HG02588 (cell line): ENCODE measurements at regions not wholly inside any gene's neighbourhood (a gene's known extent, or its start where the extent isn't known, plus 50 kb on each side); places are given as distances from the start of the nearest gene placed in this dataset.

Experiments used
- ATAC-seq: cut with Tn5 transposase; IDR thresholded peaks from one replicate; pipeline ENCODE4 v1.9.1; 2021; ENCODE audit warnings: mild to moderate bottlenecking, moderate library complexity; ENCODE audit not compliant: unreplicated experiment

DNA sequence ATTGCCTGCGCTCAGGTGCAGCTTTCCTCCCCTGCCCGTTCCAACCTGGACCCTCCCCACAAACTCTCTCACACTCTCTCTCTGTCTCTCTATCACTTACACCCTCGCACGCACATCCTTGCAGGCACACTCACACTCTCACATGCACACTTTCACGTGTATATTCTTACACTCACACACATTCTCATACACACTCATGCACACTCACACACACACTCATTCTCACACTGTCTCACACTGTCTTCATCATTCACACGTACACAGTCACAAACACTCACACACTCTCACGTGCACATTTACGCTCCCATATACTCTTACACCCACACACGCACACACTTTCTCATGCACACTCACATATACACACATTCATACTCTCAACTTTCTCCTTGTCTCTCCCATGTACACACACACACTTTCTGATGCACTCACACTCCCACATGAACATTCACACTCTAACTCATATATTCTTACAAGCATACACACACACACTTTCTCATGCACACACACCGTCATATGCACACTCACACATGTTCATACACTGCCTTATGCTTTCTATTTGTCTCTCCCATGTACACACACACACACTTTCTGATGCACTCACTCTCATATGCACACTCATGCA is 229.3 kb downstream of the SNX18 start:
- no peak for ATAC-seq

DNA sequence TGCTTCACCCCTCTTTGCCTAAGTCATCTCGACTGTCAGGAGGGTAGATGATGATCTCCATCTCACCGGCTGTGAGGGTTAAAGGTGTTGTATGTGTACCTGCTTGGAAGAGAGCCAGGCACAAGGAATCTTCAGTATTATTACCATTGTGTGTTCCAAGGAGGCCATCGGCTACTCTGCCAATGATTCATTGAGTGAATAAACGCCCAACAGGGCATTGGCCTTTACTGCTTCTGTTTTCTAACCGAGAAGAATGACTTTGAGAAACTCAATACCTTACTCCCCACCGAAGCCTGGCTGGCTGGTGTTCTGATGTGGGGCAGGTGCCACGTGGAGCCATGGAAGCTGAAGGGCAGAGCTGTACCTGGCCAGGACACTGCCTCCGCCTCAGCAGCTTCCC is 228.8 kb downstream of the SNX18 start:
- no peak for ATAC-seq

DNA sequence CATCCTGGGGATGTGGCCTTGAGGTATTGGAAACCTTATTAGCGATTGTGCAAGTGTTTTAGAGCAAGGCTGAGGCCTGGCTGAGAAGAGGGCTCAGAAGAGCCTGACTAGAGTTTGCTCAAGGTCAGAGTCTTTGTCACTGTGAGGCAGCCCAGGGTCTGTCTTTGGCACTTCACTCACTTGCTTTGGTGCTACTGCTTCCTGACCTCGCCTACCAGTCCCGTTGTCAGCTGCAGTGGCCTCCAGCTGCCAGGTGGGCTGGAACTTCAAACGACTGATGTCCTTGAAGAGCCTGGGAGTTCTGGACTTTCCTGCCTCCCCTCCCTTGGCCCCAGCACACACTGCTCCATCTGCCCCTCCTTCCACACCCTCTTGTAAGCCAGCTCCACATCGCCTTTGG is 228.0 kb downstream of the SNX18 start:
- no peak for ATAC-seq

GRCh38 chr5:54743997-54744788 is 226.6 kb downstream of the SNX18 start:
- peak; percentile 68 for ATAC-seq

DNA sequence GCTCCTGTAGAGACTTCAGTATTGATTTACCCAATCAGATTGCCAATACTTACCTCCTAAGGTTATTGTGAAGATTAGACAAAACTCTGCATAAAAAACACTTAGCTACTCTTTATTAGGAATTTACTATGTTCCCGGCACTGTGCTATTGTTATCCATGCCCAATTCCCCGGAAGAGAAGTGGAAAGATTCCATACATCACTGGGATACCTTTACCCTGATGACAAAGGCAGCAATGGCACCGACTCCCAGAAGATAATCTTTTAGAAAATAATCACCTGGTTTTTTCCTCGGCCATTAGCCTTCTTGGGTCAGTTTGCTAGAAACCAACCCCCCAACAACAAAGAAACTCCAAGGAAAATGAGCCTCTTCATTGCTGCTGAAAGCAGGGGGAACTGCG is 226.0 kb downstream of the SNX18 start:
- ATAC-seq = no peak

GRCh38 chr5:54742417-54742891 is 224.9 kb downstream of the SNX18 start:
- ATAC-seq = no peak

DNA sequence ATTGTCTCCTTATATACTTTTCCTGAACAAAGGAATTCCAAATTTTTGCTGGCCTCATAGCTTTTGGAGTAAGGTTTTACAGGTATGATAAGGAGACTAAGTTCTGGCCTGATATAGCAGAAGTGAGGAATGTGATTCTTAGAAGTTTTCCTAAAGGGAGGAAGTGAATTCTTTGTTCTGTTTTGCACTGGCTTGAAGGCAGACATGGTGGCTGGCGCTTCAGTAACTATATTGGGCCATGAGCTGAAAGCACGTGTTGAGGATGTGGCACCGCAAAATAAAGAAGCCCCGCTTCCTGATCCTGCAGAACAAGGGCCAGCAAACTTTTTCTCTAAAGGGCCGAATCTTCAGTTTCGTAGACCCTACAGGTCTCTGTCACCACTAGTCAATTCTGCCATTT is 224.2 kb downstream of the SNX18 start:
- ATAC-seq = no peak

GRCh38 chr5:54740141-54740540 is 222.6 kb downstream of the SNX18 start:
- no peak for ATAC-seq

- no peak for ATAC-seq
These were observed 221.8 kb downstream of the SNX18 start for GRCh38 chr5:54739371-54739770.

- ATAC-seq = no peak
These were observed 221.4 kb downstream of the SNX18 start for GRCh38 chr5:54738973-54739367.

GRCh38 chr5:54738118-54738972 is 220.8 kb downstream of the SNX18 start:
- ATAC-seq = no peak

DNA sequence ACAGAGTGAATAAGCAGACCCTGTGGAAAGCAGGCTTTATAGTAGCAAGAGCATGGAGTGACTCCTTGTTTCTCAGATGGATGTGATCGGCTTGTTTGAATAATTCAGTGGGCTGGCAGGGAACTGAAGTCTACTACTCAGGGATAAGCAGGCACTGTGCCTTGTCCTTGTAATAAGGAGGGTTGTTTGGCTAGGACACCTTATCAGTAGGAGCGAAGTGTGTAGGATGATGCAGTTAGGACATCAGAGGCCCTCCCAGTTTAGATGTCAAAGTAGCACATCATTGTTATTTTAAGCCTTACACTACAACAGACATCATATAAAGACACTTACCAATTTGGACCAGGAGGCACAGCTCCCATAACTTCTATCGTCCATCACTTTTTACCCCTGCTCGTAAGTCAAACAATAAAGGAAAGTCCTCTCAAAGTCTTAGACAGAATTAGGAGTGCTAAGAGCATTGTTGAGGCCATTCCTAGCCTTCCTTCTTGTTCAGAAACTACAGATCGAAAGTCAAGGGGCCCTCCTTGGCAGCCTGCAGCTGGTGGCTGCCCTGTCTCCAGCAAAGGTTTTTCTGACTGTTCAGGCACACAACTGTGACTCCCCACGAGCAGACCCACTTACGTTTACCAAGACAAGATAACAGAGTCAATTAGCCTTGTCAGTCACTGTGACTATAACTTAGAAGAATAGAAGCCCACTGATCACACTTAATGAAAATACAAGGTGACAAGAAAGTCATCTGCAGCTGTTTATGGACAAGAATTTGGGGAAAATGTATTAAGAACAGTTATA is 218.6 kb downstream of the SNX18 start:
- ATAC-seq = no peak

GRCh38 chr5:54733101-54733500 is 215.5 kb downstream of the SNX18 start:
- ATAC-seq = no peak

GRCh38 chr5:54732108-54732507 is 214.5 kb downstream of the SNX18 start:
- no peak for ATAC-seq

- ATAC-seq = no peak
These were observed 211.0 kb downstream of the SNX18 start for GRCh38 chr5:54728588-54728915.

- no peak for ATAC-seq
These were observed 210.5 kb downstream of the SNX18 start for GRCh38 chr5:54727874-54728587.

GRCh38 chr5:54725391-54726280 is 208.1 kb downstream of the SNX18 start:
- no peak for ATAC-seq

- ATAC-seq = no peak
These were observed 205.4 kb downstream of the SNX18 start for GRCh38 chr5:54722846-54723433.
